HUES64 (cell line): ENCODE measurements at regions not wholly inside any gene's neighbourhood (a gene's known extent, or its start where the extent isn't known, plus 50 kb on each side); places are given as distances from the start of the nearest gene placed in this dataset.
"Not testable (repeated sequence)": the region's sequence is repeated elsewhere in the genome, so short reads cannot be mapped to it uniquely, and the experiment has no call there.

ENCODE experiments used
- H3K27ac ChIP-seq: 2 replicates; pipeline ENCODE4 v1.7.0; 2013; ENCODE audit warnings: low read depth, low read length, inconsistent platforms
- H3K27me3 ChIP-seq: 2 replicates; pipeline ENCODE4 v1.6.1; 2013; ENCODE audit warnings: mild to moderate bottlenecking, low read length; ENCODE audit not compliant: insufficient read depth
- H3K36me3 ChIP-seq: 2 replicates; pipeline ENCODE4 v1.6.1; 2013; ENCODE audit warnings: mild to moderate bottlenecking, low read length; ENCODE audit not compliant: insufficient read depth
- H3K4me1 ChIP-seq: 2 replicates; pipeline ENCODE4 v1.6.1; 2013; ENCODE audit warnings: mild to moderate bottlenecking, low read length, moderate library complexity; ENCODE audit not compliant: insufficient read depth
- H3K4me3 ChIP-seq: 2 replicates; pipeline ENCODE4 v1.5.1; 2013; ENCODE audit warnings: mild to moderate bottlenecking, low read length, moderate library complexity
- H3K9ac ChIP-seq: 2 replicates; pipeline ENCODE4 v1.6.1; 2013; ENCODE audit warnings: mild to moderate bottlenecking, low read depth, low read length
- H3K9me3 ChIP-seq: 2 replicates; pipeline ENCODE4 v1.6.1; 2013; ENCODE audit warnings: low read depth, low read length; ENCODE audit not compliant: insufficient read depth
- WGBS: fragments of 150-250, 120-280 bp; methylation state at CpG from one replicate; pipeline ENCODE4 v1.1.7; 2013; ENCODE audit warnings: missing lambda C conversion rate; 5-methylcytosine and 5-hydroxymethylcytosine counted together

DNA sequence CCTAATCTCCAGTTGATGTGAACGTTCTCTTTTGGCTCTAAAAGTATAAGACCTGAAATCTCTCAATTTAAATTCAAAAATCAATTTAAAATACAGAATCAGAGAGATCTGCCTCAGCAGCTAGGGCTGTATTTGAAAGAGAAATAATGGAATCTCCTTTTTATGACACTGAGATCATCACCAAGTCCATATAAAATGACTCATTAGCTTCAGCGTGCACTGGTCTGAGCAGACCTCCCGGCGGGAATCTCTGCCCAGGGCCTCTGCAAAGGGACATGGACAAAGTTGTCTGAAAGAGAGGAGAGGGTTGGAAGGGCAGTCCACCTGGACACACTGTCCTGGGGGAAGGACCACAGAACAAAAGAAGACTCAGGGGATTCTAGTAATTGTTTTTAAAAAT, 855.6 kb downstream of the EFNB2 start:
- no peaks in the 10 kb centered on the region for H3K9me3 ChIP-seq
- 98% methylated on average over 4 of the region's 4 CpGs for WGBS
- no peak overlapping the region for H3K9ac ChIP-seq

DNA sequence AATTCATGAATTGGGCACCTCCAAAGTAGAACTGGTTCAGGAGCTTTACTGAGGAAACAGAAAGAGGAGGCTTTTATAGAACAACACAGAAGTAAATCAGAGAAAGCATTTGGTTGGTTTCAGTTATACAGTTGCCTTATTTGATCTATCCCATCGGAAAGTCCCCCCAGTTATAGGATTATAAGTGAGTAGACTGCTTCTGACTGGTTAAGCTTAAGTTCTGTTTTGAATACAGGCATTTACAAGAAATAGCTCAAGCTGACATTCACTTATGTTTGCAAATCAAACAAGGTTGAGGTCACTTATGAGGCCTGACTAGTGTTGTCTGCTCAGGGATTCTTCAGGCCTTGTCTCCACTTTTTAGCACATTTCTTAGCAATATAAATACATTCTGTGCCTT, 857.4 kb downstream of the EFNB2 start:
- no peaks in the 10 kb centered on the region for H3K36me3 ChIP-seq
- no peaks in the 10 kb centered on the region for H3K9me3 ChIP-seq
- H3K4me1 ChIP-seq: no peaks in the 10 kb centered on the region
- H3K4me3 ChIP-seq: no peak overlapping the region
- 96% methylated on average over 1 of the region's 1 CpG for WGBS
- H3K27ac ChIP-seq: no peak overlapping the region
- H3K9ac ChIP-seq: no peak overlapping the region
- H3K27me3 ChIP-seq: no peaks in the 10 kb centered on the region

More for the DNA sequence above, 855.6 kb downstream of the EFNB2 start:
- Histone ChIP-seq H3K27me3 (no peaks in the 10 kb centered on the region), H3K4me1 (no peaks in the 10 kb centered on the region), H3K36me3 (no peaks in the 10 kb centered on the region), H3K27ac (no peak overlapping the region), H3K4me3 (no peak overlapping the region)

DNA sequence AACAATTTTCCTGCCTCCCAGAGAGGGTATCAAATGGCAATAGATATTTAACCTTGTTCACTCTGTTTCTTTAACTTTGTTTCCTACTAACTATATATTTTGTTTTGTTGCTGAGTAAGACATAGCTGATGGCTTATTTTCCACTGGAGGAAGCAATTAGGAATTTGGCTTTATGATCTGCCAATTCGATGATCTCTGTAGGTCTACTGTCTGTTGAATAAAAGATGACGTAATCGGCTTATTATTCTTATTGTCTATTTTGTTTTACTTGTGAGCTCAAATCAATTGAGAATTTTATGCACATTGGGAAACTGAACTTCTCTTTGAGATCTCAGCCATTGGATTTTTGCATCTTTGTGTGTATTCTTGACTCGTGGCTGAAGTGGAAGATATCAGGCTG, 862.6 kb downstream of the EFNB2 start:
- WGBS: 95% methylated on average over 4 of the region's 4 CpGs
- Histone ChIP-seq H3K27ac (no peak overlapping the region), H3K36me3 (no peaks in the 10 kb centered on the region), H3K4me3 (no peak overlapping the region), H3K4me1 (no peaks in the 10 kb centered on the region), H3K9me3 (no peaks in the 10 kb centered on the region), H3K27me3 (no peaks in the 10 kb centered on the region), H3K9ac (no peak overlapping the region)

DNA sequence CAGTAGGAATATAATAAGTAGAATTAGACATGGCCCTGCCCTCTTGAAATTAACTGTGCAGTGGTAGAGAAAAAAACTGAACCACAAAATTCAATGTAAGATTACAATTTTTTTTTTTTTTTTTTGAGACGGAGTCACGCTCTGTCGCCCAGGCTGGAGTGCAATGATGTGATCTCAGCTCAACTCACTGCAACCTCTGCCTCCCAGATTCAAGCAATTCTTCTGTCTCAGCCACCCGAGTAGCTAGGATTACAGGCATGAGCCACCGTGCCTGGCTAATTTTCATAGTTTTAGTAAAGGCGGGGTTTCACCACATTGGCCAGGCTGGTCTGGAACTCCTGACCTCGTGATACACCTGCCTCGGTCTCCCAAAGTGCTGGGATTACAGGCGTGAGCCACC, 864.3 kb downstream of the EFNB2 start:
- not testable (repeated sequence) for H3K36me3 ChIP-seq, H3K9ac ChIP-seq, H3K9me3 ChIP-seq, H3K4me1 ChIP-seq, H3K4me3 ChIP-seq, H3K27me3 ChIP-seq, H3K27ac ChIP-seq
- 94% methylated on average over 9 of the region's 9 CpGs for WGBS

DNA sequence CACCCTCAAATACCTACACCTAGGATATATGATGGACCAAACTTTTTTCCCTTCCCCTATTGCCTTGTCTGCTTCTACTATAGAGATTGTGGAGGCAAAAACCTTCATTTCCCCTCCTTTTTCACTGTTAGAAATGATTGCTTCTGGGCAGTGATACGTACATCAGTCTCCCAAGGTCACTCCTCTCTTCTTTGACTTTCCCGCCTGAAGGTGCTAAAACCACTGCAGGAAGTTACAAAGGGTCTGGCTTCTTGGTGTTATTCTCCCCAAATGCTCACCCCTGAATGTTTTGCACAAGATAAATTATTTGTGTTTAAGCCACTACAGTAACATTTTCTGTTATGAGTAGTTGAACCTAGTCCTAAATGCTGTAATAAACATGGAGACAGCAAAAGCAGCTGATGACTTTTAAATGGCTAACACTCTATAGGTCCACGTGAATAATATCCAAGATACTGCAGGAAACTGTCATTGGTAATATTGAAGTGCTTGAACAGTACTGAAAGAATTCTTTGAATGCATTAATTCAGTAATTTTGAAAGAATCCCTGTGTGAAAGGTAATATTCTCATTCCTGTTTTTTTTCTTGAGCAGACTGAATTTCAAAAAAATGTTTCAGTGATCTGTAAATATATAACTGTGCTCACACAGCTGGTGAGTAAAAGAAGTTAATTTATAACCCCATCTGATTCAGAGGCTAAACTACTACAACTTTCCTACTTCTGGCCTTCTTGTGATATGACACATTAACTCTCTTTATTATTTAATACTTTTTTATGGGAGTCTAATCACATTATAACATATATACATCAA, 865.1 kb downstream of the EFNB2 start:
- H3K4me1 ChIP-seq: no peaks in the 10 kb centered on the region
- no peak overlapping the region for H3K4me3 ChIP-seq
- no peak overlapping the region for H3K27ac ChIP-seq
- no peak overlapping the region for H3K9ac ChIP-seq
- H3K36me3 ChIP-seq: no peaks in the 10 kb centered on the region
- 94% methylated on average over 3 of the region's 3 CpGs for WGBS
- no peaks in the 10 kb centered on the region for H3K27me3 ChIP-seq
- no peaks in the 10 kb centered on the region for H3K9me3 ChIP-seq

DNA sequence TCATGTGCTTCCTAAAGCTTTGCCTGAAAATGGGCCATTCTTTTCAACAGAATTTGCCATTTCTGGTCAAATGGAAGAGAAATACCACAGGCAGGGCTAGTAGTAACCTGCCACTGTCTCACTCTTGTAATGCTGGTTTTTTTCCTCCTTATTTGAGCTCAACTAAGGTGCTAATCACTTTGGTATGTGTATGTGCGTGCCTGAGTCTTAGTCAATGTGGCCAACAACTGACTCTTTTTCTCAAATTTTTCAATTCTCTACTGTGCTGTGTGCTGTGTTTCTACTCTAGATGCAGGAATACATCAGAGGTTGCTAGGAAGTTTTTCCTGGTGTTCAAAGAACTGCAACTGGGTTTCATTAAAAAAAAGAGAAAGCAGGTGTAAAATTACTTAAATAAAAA, 870.2 kb downstream of the EFNB2 start:
- no peak overlapping the region for H3K27ac ChIP-seq
- no peak overlapping the region for H3K9ac ChIP-seq
- no peaks in the 10 kb centered on the region for H3K27me3 ChIP-seq
- H3K4me1 ChIP-seq: no peaks in the 10 kb centered on the region
- no peak overlapping the region for H3K4me3 ChIP-seq
- WGBS: no CpG with 5 or more reads among the region's 1 CpG
- no peaks in the 10 kb centered on the region for H3K9me3 ChIP-seq
- no peaks in the 10 kb centered on the region for H3K36me3 ChIP-seq

DNA sequence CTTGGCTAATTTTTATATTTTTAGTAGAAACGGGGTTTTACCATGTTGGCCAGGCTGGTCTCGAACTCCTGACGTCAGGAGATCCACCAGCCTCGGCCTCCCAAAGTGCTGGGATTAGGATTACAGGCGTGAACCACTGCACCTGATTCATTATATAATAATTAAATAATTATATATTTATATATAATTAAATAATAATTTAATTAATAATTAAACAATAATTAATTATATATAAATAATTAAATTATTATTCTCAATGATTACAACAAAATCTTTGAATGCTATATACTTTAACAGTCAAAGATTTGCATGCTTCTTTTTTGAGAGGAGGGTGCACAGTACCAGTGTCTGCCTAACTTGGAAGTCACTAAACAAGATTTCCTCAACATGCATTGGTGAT, 872.3 kb downstream of the EFNB2 start:
- H3K4me1 ChIP-seq: no peaks in the 10 kb centered on the region
- WGBS: 97% methylated on average over 4 of the region's 5 CpGs
- no peak overlapping the region for H3K9ac ChIP-seq
- H3K9me3 ChIP-seq: no peaks in the 10 kb centered on the region
- no peaks in the 10 kb centered on the region for H3K36me3 ChIP-seq
- H3K27ac ChIP-seq: no peak overlapping the region
- no peaks in the 10 kb centered on the region for H3K27me3 ChIP-seq
- no peak overlapping the region for H3K4me3 ChIP-seq

DNA sequence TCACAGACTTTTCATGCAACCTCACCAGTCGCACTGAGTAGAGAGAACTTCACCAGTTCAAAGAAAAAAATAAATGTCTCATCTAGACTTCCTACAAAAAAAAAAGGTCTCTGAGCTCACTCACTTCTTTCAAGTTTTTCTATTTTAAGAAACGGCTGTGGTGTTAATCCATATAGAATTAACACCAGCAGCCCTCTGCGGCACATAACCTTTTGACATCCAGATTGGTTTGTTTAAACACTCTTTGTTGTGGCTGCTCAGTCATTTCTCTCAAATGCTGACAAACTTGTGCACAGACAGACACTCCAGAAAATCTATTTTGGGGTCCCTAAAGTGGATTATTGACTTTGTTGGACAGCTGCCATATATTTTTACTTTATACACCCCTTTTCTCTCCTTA, 874.9 kb downstream of the EFNB2 start:
- H3K27me3 ChIP-seq: no peaks in the 10 kb centered on the region
- no peaks in the 10 kb centered on the region for H3K9me3 ChIP-seq
- no peaks in the 10 kb centered on the region for H3K4me1 ChIP-seq
- no peaks in the 10 kb centered on the region for H3K36me3 ChIP-seq
- no peak overlapping the region for H3K9ac ChIP-seq
- no peak overlapping the region for H3K4me3 ChIP-seq
- WGBS: 89% methylated on average over 3 of the region's 3 CpGs
- H3K27ac ChIP-seq: no peak overlapping the region

DNA sequence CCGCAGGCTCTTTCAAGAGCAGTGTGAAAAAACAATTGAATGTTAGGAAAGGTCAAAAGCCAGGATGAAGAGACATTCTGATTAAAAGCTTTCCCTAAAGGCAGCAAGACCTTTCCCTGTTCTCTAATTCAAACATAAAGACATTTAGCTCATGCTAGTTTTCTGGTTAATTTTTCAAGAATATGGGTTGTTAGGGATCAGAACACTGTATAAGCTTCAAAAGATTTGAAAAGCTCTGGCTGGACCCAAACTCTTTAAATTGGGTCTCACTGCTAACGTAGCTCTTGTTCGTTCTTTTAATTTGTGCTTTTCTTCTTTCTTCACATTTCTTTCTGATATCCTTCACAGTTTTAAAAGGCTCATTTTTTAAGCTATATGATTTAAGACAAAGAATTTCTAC, 877.0 kb downstream of the EFNB2 start:
- 91% methylated on average over 3 of the region's 3 CpGs for WGBS

DNA sequence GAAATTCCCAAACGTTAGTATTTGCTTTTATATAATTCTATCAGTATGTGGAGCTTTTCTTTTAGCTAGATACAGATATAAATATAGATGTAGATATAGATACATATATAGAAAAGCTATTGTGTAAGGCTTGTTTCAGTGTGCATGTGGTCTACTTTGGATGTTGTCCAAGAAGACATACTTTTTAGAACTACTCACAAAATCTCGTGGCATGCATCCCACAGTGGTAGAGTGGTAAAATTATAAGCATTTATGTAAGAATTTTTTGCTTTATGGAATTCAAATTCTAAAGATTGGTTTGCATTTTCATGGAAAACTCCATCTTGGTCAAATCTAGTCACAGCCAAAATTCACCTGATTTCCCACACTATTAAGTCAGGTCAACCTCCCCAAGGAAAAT, 880.4 kb downstream of the EFNB2 start:
- Histone ChIP-seq H3K9ac (no peak overlapping the region), H3K9me3 (no peaks in the 10 kb centered on the region)
- 100% methylated on average over 1 of the region's 2 CpGs for WGBS

More for the DNA sequence above, 877.0 kb downstream of the EFNB2 start:
- Histone ChIP-seq H3K4me1 (no peaks in the 10 kb centered on the region), H3K9ac (no peak overlapping the region), H3K27me3 (no peaks in the 10 kb centered on the region), H3K36me3 (no peaks in the 10 kb centered on the region), H3K9me3 (no peaks in the 10 kb centered on the region), H3K27ac (no peak overlapping the region), H3K4me3 (no peak overlapping the region)

DNA sequence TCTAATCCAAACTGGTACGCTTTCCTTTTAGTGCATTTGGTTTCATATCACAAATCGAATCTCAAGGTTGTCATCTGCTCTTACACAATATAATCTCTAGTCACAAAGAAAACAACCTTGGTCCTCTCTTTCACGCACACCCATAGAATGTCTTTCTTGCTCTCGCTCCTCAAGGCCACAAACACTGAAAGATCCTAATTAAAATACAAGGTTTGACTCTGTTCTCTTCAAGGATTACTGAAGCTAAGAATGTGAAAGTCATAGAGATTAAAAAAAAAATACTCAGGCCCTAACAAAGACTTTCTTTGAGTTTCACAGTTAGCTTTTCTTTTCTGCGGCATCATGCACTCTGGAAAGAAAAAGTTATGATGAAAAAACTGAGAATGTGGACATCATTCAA, 891.5 kb downstream of the EFNB2 start:
- H3K9ac ChIP-seq: no peak overlapping the region
- WGBS: 94% methylated on average over 5 of the region's 5 CpGs
- no peak overlapping the region for H3K27ac ChIP-seq
- H3K27me3 ChIP-seq: no peaks in the 10 kb centered on the region
- peaks cover 4% of the 10 kb centered on the region; the same call in 1 of the 2 replicates for H3K9me3 ChIP-seq
- H3K4me1 ChIP-seq: no peaks in the 10 kb centered on the region
- no peaks in the 10 kb centered on the region for H3K36me3 ChIP-seq
- no peak overlapping the region for H3K4me3 ChIP-seq

More for the DNA sequence above, 880.4 kb downstream of the EFNB2 start:
- Histone ChIP-seq H3K27me3 (no peaks in the 10 kb centered on the region), H3K4me1 (no peaks in the 10 kb centered on the region), H3K4me3 (no peak overlapping the region), H3K36me3 (no peaks in the 10 kb centered on the region), H3K27ac (no peak overlapping the region)

DNA sequence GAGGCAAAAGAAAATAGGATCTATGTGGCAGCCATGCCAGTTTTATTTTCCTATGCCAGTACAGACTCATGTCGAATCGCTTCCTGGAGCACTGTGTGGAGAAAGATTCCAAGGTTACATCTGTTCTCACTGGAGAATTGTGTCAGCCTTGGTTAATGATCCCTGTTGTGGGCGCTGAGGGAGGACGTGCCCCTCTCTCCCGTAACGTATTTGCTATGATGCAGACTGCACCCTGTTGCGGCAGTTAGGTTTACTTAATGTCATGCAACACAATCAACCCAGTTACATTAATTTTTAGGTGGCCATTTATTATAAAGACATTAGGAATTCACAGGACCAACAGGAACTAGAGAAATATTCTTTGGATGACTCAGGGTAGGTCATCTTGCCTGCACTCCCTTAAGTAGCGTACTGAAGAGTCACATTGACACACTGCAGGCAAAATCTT, 892.9 kb downstream of the EFNB2 start:
- Histone ChIP-seq H3K9me3 (no peaks in the 10 kb centered on the region), H3K9ac (no peak overlapping the region), H3K27me3 (no peaks in the 10 kb centered on the region), H3K4me3 (no peak overlapping the region), H3K27ac (no peak overlapping the region), H3K36me3 (no peaks in the 10 kb centered on the region), H3K4me1 (no peaks in the 10 kb centered on the region)
- 95% methylated on average over 8 of the region's 8 CpGs for WGBS
